Putamen (tissue), 1 donor: ENCODE measurements at regions not wholly inside any gene's neighbourhood (a gene's known extent, or its start where the extent isn't known, plus 50 kb on each side); places are given as distances from the start of the nearest gene placed in this dataset.
"Not testable (repeated sequence)": the region's sequence is repeated elsewhere in the genome, so short reads cannot be mapped to it uniquely, and the experiment has no call there.

Source experiments
- DNase-seq: peaks from one replicate; pipeline ENCODE4 v3.0.0-alpha.2; 2016; ENCODE audit warnings: low spot score

- peak; percentile 86 for DNase-seq
Measured at GRCh38 chr9:100714372-100715099, 136.7 kb downstream of the CAVIN4 start.

GRCh38 chr9:100715100-100715380, 137.2 kb downstream of the CAVIN4 start:
- peak; percentile 32 for DNase-seq

DNA sequence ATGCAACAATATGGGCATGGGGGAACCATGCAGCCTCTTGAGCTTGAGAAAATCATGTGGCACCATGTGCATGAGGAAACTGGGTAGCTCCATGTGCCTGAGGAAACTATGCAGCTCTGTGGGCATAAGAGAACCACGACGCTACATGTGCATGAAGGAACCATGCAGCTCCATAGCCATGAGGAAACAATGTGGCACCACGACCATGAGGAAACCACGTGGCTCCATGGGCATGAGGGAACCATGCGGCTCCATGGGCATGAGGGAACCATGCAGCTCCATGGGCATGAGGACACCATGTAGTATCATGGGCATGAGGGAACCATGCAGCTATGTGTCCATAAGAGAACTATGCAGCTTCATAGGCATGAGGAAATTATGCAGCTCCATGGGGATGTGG, 140.8 kb downstream of the CAVIN4 start:
- DNase-seq, result no peak

DNA sequence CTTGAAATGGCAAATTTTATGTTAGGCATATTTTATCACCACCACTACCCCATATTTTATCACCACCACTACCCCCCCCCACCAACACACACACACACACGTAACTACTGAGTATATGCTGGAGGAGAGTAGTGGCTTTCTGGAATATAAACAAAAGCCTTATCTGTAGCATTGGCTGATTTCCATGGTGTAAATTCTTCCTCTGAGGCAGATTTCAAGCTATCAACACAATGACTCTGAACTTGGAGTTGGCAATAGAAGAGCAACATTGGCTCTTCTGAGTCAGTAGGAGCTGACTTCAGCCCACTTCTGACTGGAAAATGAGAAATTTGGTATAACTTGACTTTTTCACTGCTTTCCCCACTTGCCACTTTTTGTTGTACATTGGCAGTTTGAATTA, 143.0 kb downstream of the CAVIN4 start:
- no peak for DNase-seq

DNA sequence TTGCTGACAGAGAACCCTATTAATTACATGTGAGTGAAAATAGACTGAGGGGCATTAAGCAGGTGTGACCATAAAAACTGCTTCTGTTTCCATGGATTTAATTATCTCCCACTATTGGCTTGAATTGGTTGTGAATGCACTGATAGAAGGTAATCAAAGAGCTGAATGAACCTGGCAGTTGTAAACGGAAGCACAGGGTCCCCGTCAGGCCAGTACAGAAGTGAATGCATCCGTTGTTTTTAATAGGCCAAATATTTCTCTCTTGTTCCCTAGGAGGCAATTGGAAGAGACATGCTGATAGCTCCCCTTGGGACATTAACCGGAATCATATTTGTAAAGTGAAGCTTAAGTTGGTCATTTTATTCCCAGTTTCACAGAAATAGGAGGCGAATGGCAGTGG, 147.0 kb downstream of the CAVIN4 start:
- DNase-seq, result no peak

DNA sequence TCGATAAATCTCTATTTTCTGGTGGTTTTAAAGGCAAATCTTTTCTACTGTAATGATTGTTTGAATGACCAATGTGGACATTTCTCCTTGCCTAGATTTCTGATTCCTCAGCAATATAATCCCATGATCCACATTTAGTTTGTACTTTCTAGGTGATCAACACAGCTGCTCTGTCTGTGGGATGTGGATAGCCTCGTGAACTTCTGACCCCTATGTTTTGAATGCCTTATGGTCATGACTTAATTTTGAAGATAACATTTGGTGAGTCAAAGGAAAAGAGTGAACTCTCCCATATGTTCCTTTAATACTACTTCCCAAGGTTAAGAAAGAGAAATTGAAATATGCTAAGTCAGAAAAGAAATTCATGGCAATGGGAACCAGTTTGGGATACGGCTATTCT, 147.5 kb downstream of the CAVIN4 start:
- no peak for DNase-seq

GRCh38 chr9:100729336-100729895, 151.5 kb downstream of the CAVIN4 start:
- DNase-seq, result no peak

- no peak for DNase-seq
Measured at GRCh38 chr9:100730086-100730485, 152.2 kb downstream of the CAVIN4 start.

GRCh38 chr9:100731038-100731556, 153.2 kb downstream of the CAVIN4 start:
- no peak for DNase-seq

DNA sequence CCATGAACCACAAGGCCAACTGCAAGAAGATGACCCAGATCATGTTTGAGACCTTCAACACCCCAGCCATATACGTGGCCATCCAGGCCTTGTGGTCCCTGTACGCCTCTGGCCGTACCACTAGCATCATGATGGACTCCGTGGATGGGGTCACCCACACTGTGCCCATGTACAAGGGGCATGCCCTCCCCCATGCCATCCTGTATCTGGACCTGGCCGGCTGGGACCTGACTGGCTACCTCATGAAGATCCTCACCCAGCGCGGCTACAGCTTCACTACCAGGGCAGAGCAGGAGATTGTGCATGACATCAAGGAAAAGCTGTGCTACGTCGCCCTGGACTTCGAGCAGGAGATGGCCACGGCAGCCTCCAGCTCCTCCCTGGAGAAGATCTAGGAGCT, 153.7 kb downstream of the CAVIN4 start:
- no peak for DNase-seq

DNA sequence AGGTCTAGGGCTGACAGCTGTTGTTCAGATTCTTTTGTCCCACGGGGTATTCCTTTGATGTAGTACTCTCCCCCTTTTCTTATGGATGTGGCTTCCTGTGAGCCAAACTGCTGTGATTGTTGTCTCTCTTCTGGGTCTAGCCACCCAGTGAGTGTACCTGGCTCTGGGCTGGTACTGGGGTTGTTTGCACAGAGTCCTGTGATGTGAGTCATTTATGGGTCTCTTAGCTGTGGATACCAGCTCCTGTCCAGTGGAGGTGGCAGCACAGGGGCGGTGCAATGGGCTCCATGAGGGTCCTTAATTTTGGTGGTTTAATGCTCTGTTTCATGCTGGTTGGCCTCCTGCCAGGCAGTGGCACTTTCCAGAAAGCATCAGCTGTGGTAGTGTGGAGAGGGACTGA, 161.3 kb downstream of the CAVIN4 start:
- no peak for DNase-seq

DNA sequence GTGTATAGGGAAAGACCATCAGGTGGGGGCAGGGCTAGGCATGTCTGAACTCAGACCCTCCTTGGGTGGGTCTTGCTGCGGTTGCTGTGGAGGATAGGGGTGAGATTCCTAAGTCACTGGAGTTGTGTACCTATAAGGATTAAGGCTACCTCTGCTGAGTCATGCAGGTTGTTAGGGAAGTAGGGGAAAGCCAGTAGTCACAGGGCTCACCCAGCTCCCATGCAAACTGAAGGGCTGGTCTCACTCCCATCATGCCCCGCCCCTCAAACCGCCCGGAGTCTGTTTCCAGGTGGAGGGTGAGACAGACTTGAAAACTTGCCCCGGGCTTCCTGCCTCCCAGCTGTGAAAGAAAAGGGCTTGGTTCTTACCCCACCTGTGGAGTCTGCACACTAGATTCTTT, 161.8 kb downstream of the CAVIN4 start:
- no peak for DNase-seq

GRCh38 chr9:100748930-100749329, 171.1 kb downstream of the CAVIN4 start:
- not testable (repeated sequence) for DNase-seq

- DNase-seq, result no peak
Measured at GRCh38 chr9:100756217-100756616, 178.3 kb downstream of the CAVIN4 start.

- no peak for DNase-seq
Measured at GRCh38 chr9:100759215-100759614, 181.3 kb downstream of the CAVIN4 start.

DNA sequence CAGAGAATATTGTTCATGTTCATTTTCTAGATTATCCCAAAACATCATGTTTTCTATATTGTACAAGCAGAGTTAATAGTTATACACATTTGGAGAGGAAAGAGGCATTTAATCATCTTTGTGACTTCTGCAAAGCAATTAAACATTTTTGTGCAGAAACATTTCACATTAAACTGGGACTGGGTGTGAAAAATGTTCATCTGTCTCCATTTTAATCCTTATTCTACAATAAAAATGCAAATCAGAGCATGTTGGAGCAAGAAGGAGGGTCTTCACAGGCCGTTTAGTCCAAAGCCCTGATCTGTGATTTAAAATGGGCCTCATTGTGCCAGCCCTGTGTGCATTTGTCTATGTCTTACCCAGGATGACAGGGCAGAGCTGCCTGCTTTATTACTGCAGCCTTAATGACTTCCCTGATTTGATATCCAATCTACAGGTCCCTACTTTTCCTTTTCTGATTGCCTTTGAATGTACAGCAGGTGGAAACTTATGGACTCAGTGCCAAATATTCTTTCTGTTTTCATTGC, 183.5 kb downstream of the CAVIN4 start:
- DNase-seq, result no peak

DNA sequence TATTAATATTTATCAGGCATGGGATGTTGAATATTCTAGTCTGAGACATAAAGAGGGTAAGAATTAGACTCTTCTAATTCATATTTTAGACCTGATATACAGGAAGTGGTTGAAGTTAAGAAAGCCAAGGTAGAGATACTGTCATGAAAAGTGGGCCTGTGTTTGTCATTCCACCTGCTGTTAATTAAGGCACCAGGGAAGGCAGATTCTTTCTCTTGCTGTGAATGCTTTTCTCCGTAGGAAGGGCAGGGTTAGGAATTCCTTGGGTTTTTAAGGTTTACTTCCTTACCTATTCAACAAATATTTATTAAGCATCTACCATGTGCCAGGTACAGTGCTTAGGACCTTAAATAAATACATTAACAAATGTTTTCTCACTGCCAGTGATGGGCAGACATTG, 196.4 kb downstream of the CAVIN4 start:
- DNase-seq, result no peak

GRCh38 chr9:100774962-100775361, 197.1 kb downstream of the CAVIN4 start:
- DNase-seq, result no peak

DNA sequence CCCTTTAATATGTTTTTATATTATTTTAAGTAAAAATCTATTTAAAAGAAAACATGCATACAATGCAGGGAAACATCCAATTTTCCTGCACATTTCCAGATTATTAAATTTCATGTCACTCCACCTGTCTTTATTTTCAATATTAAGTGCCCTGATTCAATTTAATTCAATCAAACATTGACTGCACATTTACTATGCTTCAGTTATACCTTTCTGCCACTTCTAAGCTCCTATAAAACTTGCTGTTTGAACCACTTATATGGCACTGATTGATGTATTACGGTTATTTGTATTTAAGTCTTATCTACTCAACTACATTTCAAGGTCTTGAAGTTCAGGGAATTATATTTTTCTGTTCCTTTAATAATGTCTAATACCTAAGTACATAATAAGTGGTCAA, 198.0 kb downstream of the CAVIN4 start:
- no peak for DNase-seq

DNA sequence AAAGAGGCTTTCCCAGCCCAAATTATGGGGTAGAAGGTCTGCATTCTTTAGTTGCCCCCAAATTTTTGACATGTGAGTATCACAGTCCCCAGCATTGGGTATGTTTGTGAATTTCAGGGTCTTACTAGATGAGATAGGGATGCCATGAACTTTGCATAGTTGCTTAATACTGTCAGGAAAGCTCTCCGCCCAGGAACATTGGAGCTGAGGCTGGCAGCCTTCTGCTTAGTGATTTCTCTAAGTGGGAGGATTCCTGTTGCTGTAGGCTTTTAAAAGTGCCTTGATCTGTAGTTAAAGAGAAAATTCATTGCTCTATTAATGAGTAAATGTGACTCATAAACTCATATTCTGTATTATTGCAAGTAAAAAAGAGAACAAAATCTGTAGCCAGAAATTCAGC, 206.9 kb downstream of the CAVIN4 start:
- DNase-seq, result peak; percentile 47

DNA sequence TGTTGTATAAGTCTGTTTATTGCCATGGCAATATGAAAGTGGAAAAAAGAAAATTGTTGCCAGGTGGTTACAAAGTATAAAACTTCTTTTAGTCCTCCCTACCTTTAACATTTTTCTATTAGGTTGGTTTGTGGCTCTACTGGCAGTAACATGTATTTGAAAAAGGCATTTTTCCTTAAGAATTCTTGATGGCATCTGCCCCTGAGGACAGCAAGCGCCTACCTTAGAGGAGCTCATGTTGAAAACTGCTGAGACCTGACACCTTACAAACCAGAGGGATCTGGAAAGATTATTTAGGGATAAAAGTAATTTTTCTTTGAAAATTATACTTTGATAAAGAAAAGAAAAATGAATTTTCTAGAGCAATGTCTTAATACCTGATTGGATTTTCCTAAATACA, 208.1 kb downstream of the CAVIN4 start:
- no peak for DNase-seq

DNA sequence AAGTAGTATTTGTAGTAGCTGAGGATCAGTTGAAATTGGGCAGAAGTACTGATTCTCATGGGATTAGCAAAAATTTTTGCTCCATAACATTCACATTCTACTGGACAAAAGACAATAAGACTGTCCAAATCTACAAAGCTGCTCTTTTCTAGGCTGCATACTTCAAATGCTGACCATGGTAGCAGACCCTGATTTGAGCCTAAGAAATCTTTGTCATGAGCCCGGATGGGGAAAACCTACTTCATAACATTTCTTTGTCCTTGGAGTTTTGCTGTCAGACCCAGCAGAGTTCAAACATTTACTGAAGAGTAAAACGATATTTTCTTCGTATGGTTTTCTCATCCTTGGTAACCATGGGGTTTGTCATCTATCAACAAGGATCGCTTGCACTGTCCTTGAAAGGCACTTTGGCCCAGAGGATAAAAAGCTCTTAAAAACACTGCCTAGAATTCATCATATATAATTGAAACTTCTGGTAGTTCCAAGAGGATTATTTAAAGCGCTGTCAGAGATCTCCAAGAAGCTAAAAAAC, 216.9 kb downstream of the CAVIN4 start:
- DNase-seq, result no peak

GRCh38 chr9:100803956-100804355, 224.6 kb upstream of the PLPPR1 start:
- no peak for DNase-seq

GRCh38 chr9:100811643-100812042, 216.9 kb upstream of the PLPPR1 start:
- DNase-seq, result no peak
